ENCODE measurements at regions not wholly inside any gene's neighbourhood (a gene's known extent, or its start where the extent isn't known, plus 50 kb on each side); places are given as distances from the start of the nearest gene placed in this dataset.

GRCh38 chr6:92110403-92110802 is 1309.0 kb downstream of the EPHA7 start:
- ChIA-PET POLR2A (no interaction called here), CTCF (no interaction called here)
- peaks cover 7% of the 10 kb centered on the region; the same call in 1 of the 2 replicates for H3K4me1 ChIP-seq
- BruUV-seq (replicated peaks), result no TSS peak
- Mint-ChIP-seq H3K4me1 (ENCODE audit: low read depth, unreplicated experiment) (no peaks in the 10 kb centered on the region), H3K4me3 (ENCODE audit: unreplicated experiment) (no peak overlapping the region), H3K36me3 (ENCODE audit: insufficient read depth, unreplicated experiment) (no peaks in the 10 kb centered on the region), H3K27ac (ENCODE audit: unreplicated experiment) (no peak overlapping the region), H3K27me3 (ENCODE audit: insufficient read depth, unreplicated experiment) (no peaks in the 10 kb centered on the region), H3K9me3 (ENCODE audit: unreplicated experiment) (no peaks in the 10 kb centered on the region)
- TF ChIP-seq, protein P1, sequence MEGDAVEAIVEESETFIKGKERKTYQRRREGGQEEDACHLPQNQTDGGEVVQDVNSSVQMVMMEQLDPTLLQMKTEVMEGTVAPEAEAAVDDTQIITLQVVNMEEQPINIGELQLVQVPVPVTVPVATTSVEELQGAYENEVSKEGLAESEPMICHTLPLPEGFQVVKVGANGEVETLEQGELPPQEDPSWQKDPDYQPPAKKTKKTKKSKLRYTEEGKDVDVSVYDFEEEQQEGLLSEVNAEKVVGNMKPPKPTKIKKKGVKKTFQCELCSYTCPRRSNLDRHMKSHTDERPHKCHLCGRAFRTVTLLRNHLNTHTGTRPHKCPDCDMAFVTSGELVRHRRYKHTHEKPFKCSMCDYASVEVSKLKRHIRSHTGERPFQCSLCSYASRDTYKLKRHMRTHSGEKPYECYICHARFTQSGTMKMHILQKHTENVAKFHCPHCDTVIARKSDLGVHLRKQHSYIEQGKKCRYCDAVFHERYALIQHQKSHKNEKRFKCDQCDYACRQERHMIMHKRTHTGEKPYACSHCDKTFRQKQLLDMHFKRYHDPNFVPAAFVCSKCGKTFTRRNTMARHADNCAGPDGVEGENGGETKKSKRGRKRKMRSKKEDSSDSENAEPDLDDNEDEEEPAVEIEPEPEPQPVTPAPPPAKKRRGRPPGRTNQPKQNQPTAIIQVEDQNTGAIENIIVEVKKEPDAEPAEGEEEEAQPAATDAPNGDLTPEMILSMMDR (IDR thresholded peaks at IDR 0.05; ENCODE audit: insufficient read depth in 1 of 2, low read depth in 1 of 2, low read length in 1 of 2, severe bottlenecking in 1 of 2, unreplicated experiment in 1 of 2), result no peak
- no peak for DNase-seq
- no peaks in the 10 kb centered on the region for H3K27me3 ChIP-seq (replicated peaks; ENCODE audit: control insufficient read depth, insufficient read depth, low read length)
- H3K9me3 ChIP-seq, result no peaks in the 10 kb centered on the region
- intact Hi-C loops (cut with micrococcal nuclease; ENCODE audit: unreplicated experiment), result loop anchor here (1.0 kb wide), 1 partner anchor 16 kb away; no protein-coding TSS in a partner anchor
- H3K4me3 ChIP-seq (ENCODE audit: low read depth, low read length), result no peak overlapping the region
- H3K36me3 ChIP-seq (ENCODE audit: control insufficient read depth, insufficient read depth, low read length), result no peaks in the 10 kb centered on the region

- no peak for DNase-seq
- H3K9me3 Mint-ChIP-seq (ENCODE audit: unreplicated experiment), result no peaks in the 10 kb centered on the region
- ChIA-PET CTCF (no interaction called here), POLR2A (no interaction called here)
- no peaks in the 10 kb centered on the region for H3K36me3 Mint-ChIP-seq (ENCODE audit: insufficient read depth, unreplicated experiment)
- intact Hi-C loops (cut with micrococcal nuclease; ENCODE audit: unreplicated experiment), result loop anchor here (1.0 kb wide), 1 partner anchor 16 kb away; no protein-coding TSS in a partner anchor
- H3K9me3 ChIP-seq, result no peaks in the 10 kb centered on the region
- no peaks in the 10 kb centered on the region for H3K36me3 ChIP-seq (ENCODE audit: control insufficient read depth, insufficient read depth, low read length)
- H3K27me3 ChIP-seq (replicated peaks; ENCODE audit: control insufficient read depth, insufficient read depth, low read length), result no peaks in the 10 kb centered on the region
- no peaks in the 10 kb centered on the region for H3K4me1 Mint-ChIP-seq (ENCODE audit: low read depth, unreplicated experiment)
- BruUV-seq (replicated peaks), result TSS peak; percentile 75
- H3K27ac Mint-ChIP-seq (ENCODE audit: unreplicated experiment), result no peak overlapping the region
- no peaks in the 10 kb centered on the region for H3K27me3 Mint-ChIP-seq (ENCODE audit: insufficient read depth, unreplicated experiment)
- no peak overlapping the region for H3K4me3 Mint-ChIP-seq (ENCODE audit: unreplicated experiment)
- no peak overlapping the region for H3K4me3 ChIP-seq (ENCODE audit: low read depth, low read length)
- TF ChIP-seq, protein P1 (IDR thresholded peaks at IDR 0.05; ENCODE audit: insufficient read depth in 1 of 2, low read depth in 1 of 2, low read length in 1 of 2, severe bottlenecking in 1 of 2, unreplicated experiment in 1 of 2), result no peak
- H3K4me1 ChIP-seq, result peaks cover 7% of the 10 kb centered on the region; the same call in 1 of the 2 replicates
Observed at GRCh38 chr6:92109956-92110355, 1309.4 kb downstream of the EPHA7 start.

DNA sequence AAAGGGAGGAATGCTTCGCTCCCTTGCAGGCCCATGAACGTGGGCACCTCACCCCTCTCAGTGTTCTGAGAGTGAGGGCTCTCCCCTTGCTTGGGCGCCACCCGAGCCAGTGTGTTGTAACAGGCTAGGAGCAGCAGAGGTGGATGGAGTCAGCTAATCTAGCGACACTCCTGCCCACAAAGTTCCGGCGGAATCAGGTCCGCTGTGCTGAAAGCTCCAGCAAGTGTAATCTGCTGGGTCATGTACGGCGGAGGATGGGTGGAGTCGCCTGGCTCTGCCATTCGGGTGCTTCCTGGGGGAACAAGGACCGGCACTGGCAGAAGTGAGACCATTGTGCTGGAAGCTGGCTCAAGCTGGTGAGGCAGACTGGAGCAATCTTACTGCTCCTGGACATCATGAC is 1310.1 kb downstream of the EPHA7 start:
- H3K4me3 ChIP-seq (ENCODE audit: low read depth, low read length), result no peak overlapping the region
- H3K4me3 Mint-ChIP-seq (ENCODE audit: unreplicated experiment), result no peak overlapping the region
- DNase-seq, result no peak
- no peaks in the 10 kb centered on the region for H3K36me3 ChIP-seq (ENCODE audit: control insufficient read depth, insufficient read depth, low read length)
- no peaks in the 10 kb centered on the region for H3K4me1 Mint-ChIP-seq (ENCODE audit: low read depth, unreplicated experiment)
- H3K27ac Mint-ChIP-seq (ENCODE audit: unreplicated experiment), result no peak overlapping the region
- H3K9me3 Mint-ChIP-seq (ENCODE audit: unreplicated experiment), result no peaks in the 10 kb centered on the region
- H3K27me3 Mint-ChIP-seq (ENCODE audit: insufficient read depth, unreplicated experiment), result no peaks in the 10 kb centered on the region
- BruUV-seq (replicated peaks), result no TSS peak
- H3K4me1 ChIP-seq, result peaks cover 7% of the 10 kb centered on the region; the same call in 1 of the 2 replicates
- ChIA-PET POLR2A (no interaction called here), CTCF (no interaction called here)
- TF ChIP-seq, protein P1 (IDR thresholded peaks at IDR 0.05; ENCODE audit: insufficient read depth in 1 of 2, low read depth in 1 of 2, low read length in 1 of 2, severe bottlenecking in 1 of 2, unreplicated experiment in 1 of 2), result no peak
- intact Hi-C loops (cut with micrococcal nuclease; ENCODE audit: unreplicated experiment), result no loop called here
- H3K36me3 Mint-ChIP-seq (ENCODE audit: insufficient read depth, unreplicated experiment), result no peaks in the 10 kb centered on the region
- H3K9me3 ChIP-seq, result no peaks in the 10 kb centered on the region
- H3K27me3 ChIP-seq (replicated peaks; ENCODE audit: control insufficient read depth, insufficient read depth, low read length), result no peaks in the 10 kb centered on the region

Measured in Caco-2 (cell line).